Urothelium cell line (cell line): ENCODE measurements at regions not wholly inside any gene's neighbourhood (a gene's known extent, or its start where the extent isn't known, plus 50 kb on each side); places are given as distances from the start of the nearest gene placed in this dataset.
"Not testable (repeated sequence)": the region's sequence is repeated elsewhere in the genome, so short reads cannot be mapped to it uniquely, and the experiment has no call there.

Experiments
- DNase-seq: peaks from one replicate; pipeline ENCODE4 v3.0.0; 2011; ENCODE audit warnings: low spot score, mixed read lengths
- FAIRE-seq: peaks from 2 replicates; lab custom pipeline; 2011; peaks lifted over from hg19 to GRCh38; lab: Jason Lieb, UNC

DNA sequence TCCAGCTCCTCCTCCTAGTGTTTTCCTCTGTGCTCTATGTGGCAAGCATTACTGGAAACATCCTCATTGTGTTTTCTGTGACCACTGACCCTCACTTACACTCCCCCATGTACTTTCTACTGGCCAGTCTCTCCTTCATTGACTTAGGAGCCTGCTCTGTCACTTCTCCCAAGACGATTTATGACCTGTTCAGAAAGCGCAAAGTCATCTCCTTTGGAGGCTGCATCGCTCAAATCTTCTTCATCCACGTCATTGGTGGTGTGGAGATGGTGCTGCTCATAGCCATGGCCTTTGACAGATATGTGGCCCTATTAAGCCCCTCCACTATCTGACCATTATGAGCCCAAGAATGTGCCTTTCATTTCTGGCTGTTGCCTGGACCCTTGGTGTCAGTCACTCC, 64.0 kb downstream of the OR4F15 start:
- not testable (repeated sequence) for FAIRE-seq, DNase-seq

DNA sequence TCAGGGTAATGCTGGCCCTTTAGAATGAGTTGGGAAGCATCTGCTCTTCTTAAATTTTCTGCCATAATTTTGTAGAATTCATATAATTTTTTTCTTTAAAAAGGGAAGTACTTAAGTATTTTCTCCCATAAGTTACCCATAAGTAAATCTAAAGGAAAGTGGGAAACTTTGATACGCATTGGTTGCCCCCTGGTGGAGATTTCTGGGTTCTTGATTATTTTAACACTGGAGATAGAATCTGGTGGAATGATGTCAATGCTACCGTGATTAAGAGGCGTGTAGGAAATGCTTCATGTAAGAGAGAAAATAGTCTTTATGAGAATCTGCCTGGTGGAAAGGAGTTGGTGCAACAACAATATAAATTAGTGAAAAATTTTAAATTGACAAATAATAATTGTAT, 65.6 kb downstream of the OR4F15 start:
- DNase-seq, FAIRE-seq: not testable (repeated sequence)

DNA sequence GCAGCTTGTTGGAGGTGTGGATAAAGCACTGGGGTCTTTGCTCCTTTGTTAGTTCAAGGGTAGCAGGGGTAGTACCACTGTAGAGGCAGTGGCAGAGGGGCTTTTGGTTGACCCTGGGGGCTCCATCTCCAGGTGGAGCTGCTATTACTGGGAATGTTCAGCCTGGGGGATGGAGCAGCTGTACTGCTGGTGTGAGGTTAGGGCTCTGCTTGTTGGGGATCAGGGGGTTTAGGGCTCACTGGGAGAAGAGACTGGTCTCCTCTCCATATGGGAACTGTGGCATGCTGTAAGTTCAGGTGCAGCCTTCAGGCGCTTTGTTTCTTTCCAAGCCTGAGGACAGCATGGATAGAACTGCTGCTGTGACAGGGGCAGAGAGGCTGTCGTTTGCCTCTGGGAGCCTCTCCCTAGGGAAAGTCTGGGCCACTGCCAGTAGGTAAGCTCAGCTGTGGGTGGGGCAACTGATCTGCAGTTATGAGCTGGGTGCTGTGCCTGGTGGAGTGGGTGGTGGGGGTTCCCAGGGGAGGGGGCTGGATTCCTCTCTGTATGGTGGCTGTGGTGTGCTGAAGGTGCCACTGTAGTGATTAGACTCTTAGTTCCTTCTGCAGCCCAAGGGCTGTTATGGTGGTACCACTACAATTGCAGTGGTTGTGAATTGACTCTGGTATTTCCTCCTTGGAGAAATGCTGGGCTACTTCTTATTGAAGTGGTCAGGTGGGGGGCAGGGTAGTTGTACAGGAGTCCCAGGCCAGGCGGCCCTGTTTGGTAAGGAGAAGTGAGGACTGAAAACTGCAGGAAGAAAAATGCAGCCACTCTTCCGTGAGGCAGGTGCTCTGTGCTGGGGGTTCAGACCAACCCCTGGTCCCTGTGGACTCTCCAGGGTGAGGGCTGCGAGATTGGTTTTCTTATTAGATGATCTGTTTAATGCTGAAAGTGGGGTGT, 100.6 kb downstream of the OR4F15 start:
- not testable (repeated sequence) for FAIRE-seq, DNase-seq

DNA sequence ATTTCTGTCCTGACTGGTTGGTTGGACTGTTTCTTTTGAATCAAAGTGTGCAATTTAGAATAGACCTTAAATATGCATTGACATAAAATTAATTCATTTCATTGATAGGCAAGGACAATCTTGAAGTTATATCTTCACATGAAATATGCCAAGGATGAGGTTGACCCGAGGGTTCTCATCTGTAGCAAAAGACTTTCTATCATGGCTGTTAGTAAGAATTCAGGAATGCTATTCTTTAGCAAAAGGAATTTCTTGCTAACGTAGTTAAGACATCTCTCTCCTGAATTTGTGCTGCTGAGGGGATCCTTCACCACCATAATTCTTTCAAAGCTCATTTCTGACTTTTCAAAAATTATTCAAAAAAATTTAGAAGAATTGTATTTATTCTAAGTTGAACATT, 112.6 kb downstream of the OR4F15 start:
- FAIRE-seq: not testable (repeated sequence)

DNA sequence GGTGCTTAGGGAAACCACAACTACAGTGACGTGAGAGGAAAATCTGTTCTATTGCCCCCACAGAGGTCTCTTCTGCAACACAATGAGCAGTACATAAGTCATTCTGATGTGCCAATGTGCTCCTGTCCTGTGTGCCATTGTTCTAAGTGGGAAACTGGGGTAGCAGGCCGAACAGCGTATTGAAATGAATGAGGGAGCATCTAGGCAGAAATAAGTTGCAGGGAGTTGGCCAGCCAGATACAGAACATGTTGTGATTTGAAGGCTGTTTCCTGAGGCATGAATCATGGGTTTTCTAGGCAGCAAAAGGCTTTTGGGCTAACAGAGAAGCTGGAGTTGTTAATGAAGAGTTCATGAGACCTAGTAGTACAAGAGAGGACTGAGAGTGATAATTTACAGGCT, 122.5 kb downstream of the OR4F15 start:
- FAIRE-seq: not testable (repeated sequence)

More for the DNA sequence above, 112.6 kb downstream of the OR4F15 start:
- DNase-seq: not testable (repeated sequence)

DNA sequence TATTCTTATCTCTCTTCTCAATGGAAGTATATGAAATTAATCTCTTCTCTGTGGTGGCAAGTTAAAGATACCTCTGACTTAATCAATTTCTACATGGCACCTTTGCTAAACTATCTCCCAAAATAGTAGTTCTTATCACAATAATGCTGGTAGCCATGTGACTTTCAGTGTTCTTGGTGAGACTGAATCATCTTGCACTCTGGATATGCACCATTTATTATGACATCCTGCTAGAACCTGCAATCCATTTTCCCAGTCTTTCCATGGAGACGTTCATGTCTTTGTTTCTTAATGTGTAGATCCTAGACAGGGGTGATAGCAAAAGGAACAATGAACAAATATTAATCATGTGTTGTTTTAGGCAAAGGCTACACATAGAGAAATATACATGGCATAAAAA, 125.4 kb downstream of the OR4F15 start:
- not testable (repeated sequence) for DNase-seq, FAIRE-seq

More for the DNA sequence above, 122.5 kb downstream of the OR4F15 start:
- DNase-seq: not testable (repeated sequence)

DNA sequence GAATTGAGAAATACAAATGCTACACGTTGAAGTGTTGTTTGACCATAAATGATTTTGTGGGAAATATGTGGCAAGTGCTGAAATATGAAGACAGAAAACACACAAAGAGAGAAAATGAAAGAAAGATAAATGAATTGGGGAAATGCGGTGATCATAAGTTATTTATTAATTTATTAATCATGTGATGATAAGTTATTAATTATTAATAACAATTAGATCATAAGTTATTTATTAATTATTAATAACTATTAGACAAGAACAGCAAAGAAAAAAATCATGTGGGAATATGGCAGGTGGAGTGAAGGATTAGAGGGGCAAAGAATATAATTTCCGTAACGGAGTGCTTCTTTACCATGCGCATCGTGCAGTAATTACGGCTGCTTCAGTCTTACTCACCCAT, 126.6 kb downstream of the OR4F15 start:
- not testable (repeated sequence) for DNase-seq, FAIRE-seq

DNA sequence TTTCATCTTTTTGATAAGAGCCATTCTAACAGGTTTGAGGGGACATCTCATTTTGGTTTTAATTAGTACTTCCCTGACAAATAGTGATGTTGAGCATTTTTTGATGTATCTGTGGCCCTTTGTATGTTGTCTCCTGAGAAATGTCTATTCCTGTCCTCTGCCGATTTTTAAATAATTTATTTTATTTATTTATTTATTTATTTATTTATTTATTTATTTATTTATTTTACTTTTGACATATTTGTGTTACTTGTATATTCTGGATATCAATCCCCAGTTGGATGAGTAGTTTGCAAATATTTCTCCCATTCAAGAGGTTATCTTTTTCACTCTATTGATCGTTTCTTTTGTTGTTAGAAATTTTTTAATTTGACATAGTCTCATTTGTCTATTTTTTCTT, 133.9 kb downstream of the OR4F15 start:
- FAIRE-seq, DNase-seq: not testable (repeated sequence)

DNA sequence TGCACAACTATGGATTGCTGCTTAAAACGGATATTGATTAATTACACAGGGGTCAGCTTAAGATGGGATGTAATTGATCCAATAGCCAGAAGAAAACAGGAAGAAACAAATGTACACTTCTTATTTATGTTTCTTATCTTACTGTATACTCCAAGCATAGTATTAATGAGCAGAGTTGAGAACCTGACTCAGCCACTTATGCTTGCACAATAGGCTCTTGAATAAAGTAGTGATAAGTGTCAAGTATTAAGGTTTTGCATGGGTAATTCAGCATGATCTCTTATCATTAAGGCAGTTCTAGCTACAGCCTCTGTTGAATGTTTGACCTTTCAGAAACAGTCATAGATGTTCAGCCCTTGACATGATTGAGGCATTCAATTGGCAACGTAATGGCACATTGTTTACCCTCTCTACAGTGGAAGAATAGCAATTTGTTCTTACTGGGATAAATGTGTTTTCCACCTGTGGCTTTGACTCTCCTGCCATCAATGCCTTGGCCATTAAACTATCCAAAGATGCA, 136.5 kb downstream of the OR4F15 start:
- DNase-seq, FAIRE-seq: not testable (repeated sequence)

DNA sequence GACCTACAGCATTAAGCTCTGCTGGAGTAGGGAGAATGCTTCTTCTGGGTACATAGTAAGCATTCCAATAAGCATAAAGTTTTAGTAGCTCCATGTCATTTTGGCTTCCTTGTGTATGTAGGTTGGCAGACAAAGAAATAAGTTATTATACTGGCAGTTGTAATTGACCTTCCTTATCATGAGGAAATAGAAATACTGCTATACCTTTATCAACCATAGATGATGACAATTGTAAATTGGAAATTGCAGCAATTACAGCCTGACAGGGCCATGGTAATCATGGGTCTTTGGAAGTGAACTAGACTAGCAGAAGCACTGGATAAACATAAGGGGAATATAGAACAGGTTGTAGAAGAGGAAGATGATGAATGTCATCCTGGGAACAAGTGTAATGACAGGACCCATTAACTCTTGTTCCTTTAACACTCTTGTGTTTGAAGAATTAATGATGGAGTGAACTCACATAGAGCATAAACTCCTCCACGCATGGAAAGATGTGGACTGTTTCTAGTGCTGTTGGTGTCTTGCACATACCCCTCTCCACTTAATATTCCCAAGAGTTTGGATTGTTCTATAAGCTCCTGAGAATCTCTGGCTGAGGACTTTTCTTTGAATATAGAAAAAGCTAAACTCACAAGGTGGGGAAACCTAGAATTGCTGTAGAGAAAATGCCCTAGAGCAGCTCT, 137.5 kb downstream of the OR4F15 start:
- FAIRE-seq: not testable (repeated sequence)

DNA sequence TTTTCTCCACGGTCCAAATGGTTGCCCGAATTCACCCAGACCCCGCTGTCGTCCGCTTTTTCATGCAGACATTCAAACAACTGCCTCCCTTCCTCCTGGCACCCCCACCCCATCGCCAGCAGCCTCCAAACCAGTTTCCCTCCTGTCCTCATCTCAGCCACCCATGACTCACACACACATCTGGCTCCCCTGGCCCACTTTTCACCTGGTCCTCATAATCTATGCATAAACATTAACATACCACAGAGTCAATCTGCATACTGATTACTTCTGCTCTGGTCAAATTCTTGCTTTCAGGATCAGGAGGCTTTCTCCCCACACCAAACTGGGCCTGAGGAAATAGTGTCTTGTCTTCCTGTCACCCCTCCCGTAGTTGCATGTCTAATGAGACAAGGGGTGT, 142.0 kb downstream of the OR4F15 start:
- not testable (repeated sequence) for FAIRE-seq, DNase-seq

More for the DNA sequence above, 137.5 kb downstream of the OR4F15 start:
- DNase-seq: not testable (repeated sequence)

DNA sequence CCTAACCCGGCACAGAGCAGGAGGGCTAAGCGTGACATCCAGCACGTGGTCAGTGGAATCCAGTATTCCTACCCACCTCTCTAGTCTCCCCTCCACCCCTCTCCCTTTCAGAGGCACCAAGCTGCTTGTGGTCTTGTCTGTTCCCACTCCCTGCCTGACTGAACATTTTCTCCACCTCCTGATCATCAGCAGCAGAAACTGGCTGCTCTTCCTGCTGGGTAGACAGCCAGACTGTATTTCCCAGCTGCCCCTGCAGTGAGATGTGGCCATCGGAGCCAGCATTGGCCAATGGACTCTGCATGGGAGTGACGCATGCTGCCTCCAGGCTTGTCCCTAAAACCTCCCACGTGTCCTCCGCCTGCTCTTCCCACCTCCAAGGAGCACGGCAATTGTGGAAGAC, 143.8 kb downstream of the OR4F15 start:
- not testable (repeated sequence) for FAIRE-seq, DNase-seq

DNA sequence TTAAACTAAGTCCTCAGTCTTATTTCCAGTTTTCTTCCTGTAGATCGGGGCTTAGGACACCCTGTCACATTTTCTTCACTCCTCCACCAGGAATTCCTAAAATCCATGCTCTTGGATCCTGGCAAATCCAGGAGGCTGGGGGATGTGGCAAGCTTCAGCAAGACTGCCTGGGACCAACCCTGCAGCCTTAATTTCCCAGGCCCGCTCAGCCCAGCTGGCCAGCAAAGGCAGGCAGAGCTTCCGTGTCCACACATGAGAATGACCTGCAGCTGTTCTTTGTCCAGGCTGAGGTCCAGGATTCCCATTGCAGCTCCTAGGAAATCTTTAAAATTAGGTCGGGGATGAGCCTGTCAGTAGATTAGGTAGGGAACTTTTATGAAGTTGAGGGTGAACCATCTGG, 146.7 kb downstream of the OR4F15 start:
- not testable (repeated sequence) for FAIRE-seq

DNA sequence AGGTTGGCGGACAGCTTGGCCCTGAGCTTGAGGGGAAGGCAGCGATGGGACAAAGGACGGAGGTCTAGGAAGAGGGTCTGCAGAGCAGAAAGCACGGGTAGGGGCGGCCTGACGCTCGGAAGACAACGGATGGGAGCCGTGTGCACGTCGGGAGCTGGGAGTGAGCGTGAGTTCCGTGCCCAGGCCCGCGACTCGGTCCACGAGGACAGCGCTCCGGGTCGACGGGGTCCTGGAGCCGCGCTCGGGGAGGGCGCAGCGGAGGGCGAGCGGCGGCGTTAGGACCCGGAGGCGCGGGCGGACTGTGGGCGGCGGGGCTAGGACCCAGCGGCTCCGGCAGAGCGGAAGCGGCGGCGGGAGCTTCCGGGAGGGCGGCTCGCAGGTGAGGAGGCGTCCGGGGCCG, 149.3 kb downstream of the OR4F15 start:
- FAIRE-seq, DNase-seq: not testable (repeated sequence)

More for the DNA sequence above, 146.7 kb downstream of the OR4F15 start:
- DNase-seq: not testable (repeated sequence)

DNA sequence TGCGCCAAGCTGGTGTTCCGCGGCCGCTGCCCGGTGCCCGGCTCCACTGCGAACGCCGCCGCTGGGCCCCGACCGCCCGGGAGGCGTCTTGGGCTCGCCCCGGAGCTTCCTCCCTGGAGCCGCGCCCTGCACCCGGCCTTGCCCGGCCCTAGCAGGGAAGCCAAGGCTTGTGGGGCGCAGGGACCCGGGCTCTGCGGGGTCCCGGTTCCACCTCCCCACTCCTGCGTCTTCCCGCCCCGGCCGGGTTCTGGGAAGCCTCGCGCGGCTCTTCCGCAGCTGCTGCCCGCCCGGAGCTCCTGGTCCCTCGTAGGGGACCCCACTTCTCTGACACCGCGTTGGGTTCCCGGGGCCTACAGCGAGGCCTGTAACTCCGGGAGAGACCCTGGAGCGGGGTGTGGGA, 149.8 kb downstream of the OR4F15 start:
- not testable (repeated sequence) for FAIRE-seq, DNase-seq

DNA sequence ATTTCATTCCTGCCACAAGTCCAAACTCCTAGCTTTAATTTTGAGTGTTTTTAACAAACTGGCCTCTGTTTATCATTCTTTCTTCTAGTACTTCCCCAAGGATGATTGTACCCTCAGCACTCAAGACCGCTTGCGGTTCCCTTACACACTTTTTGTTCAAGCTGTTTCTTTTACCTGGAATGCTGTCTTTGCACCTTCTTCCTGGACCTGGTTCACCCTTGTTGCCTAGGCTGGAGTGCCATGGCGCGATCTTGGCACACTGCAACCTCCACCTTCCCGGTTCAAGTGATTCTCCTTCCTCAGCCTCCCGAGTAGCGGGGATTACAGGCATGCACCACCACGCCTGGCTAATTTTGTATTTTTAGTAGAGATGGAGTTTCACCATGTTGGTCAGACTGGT, 151.7 kb downstream of the OR4F15 start:
- DNase-seq, FAIRE-seq: not testable (repeated sequence)

DNA sequence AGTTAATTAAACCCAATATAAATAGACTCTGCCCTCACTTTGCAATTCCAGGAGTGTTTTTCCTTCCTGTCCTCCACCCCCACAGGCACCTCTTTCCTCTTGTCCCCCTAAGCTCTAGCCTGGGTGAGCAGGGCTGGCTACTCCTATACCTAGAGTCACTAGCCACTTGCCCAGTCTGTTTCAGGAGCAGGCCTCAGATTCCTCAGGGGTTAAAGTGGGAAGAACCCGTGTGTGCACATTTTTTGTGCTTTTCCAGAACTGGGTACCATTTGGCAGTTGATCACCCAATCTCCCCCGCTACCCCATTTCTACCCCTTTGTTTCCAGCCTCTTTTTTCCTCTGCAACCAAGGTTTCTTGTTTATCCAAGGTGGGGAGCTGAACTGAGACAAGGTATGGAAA, 153.4 kb downstream of the OR4F15 start:
- FAIRE-seq, DNase-seq: not testable (repeated sequence)

DNA sequence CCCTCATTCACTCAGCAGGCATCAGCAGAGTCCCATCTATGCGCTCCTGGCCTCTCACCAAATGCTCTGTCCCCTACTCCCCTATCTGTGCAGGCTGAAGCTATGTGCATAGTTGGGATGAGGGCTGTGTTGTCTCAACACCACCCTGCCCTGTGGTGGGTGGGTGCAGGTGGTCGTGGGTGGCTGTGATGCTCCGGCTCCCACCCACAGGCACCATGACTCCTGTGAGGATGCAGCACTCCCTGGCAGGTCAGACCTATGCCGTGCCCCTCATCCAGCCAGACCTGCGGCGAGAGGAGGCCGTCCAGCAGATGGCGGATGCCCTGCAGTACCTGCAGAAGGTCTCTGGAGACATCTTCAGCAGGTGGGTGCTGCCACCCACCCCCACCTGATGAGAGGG, 153.9 kb downstream of the OR4F15 start:
- not testable (repeated sequence) for FAIRE-seq

DNA sequence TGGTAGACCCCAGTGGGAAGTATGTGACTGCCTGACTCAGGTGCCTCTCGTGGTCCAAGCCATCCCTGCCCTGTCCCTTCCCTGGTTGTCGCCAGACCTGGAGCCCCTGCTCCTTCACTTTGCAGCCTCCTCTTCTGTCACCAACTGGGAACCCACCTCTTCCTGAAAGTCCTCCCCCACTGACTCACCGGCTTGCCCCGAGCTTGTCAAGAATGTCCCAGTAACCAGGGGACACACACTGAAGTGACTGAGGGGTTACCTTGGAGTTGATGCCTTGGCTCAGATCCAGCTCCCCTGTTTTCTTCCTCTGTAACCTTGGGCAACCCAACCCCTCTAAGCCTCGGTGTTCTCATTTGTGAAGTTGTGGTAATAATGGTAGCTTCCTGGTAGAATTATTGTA, 155.4 kb downstream of the OR4F15 start:
- not testable (repeated sequence) for FAIRE-seq

More for the DNA sequence above, 153.9 kb downstream of the OR4F15 start:
- DNase-seq: not testable (repeated sequence)

DNA sequence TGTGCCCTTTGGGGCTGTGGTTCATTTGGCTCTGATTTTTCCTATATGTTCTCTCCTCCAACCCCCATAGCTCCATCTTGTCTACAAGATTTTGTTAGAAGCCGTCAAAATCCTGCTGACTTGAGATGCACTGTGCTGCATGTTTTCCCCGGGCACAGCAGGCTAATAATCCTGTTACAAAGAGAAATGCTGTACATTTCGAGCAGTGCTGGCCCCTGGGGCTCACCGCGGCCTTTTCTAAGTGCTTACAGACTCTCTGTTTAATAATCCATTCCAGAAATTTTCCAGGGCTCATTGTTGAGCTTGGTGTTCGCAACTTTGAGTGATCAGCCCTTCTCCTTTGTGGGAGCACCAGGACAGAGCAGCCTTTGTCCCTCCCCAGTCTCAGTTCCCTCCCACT, 158.6 kb downstream of the OR4F15 start:
- not testable (repeated sequence) for FAIRE-seq

More for the DNA sequence above, 155.4 kb downstream of the OR4F15 start:
- not testable (repeated sequence) for DNase-seq

DNA sequence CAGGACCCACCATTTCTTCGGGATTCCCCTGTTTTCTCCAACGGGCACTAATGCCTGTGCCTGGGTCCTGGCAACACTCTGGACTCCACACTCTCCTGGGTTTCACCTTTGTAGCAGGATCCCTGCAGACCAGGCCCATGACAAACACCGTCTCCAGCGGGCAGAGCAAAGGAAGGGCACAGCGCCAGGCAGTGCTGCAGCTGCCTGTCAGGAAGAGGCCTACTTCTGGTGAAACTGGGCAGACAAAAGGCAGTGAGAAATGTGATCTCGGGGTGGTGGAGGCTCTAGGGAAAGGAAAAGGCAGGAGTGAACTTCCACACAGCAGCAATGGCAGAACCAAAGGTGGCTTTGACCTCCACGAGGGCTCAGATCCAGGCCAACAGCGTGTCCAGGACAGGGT, 165.3 kb downstream of the OR4F15 start:
- not testable (repeated sequence) for FAIRE-seq, DNase-seq

More for the DNA sequence above, 158.6 kb downstream of the OR4F15 start:
- not testable (repeated sequence) for DNase-seq
